SK-N-SH (cell line): ENCODE measurements at regions not wholly inside any gene's neighbourhood (a gene's known extent, or its start where the extent isn't known, plus 50 kb on each side); places are given as distances from the start of the nearest gene placed in this dataset.

Experiments
- CTCF ChIA-PET: fragments of 300-600, 350-600 bp; formaldehyde crosslinking; extraction: SDS; loops from one replicate; lab custom pipeline; 2021; lab: Yijun Ruan, JAX
- POLR2A ChIA-PET: fragments of 350-600 bp; sonication (Branson Sonifier 250); formaldehyde crosslinking; extraction: SDS; loops from one replicate; lab custom pipeline; 2020; ENCODE audit warnings: antibody characterized with exemption, inconsistent platforms; lab: Yijun Ruan, JAX
- DNase-seq: peaks from one replicate; pipeline ENCODE4 v3.0.0; 2012
- H2AFZ ChIP-seq: fragments of 200-600 bp; sonication (generic); 2 replicates; pipeline ENCODE4 v1.8.1; 2016; ENCODE audit warnings: antibody characterized with exemption, mild to moderate bottlenecking, low read depth
- H3F3A ChIP-seq: fragments of 200-600 bp; sonication (generic); replicated peaks from 2 replicates; pipeline ENCODE3; 2016; ENCODE audit warnings: antibody characterized with exemption, mild to moderate bottlenecking; ENCODE audit not compliant: insufficient read depth
- H3K27ac ChIP-seq, 2 experiments: fragments of 200-500 bp in 1 of 2; fragments of 200-600 bp in 1 of 2; sonication (Bioruptor generic) in 1 of 2; sonication (generic), shearing (Covaris generic) in 1 of 2; 2 replicates each; pipeline versions ENCODE4 v1.5.1 to v1.6.1; 2014 to 2016; ENCODE audit warnings: low read depth in 2 of 2, inconsistent platforms in 1 of 2, low read length in 1 of 2, mild to moderate bottlenecking in 1 of 2, mixed read lengths in 1 of 2
- H3K27me3 ChIP-seq: fragments of 200-600 bp; sonication (generic), shearing (Covaris generic); 2 replicates; pipeline ENCODE4 v1.6.1; 2016; ENCODE audit warnings: mixed run types; ENCODE audit not compliant: insufficient read depth
- H3K36me3 ChIP-seq, 2 experiments: fragments of 200-500 bp in 1 of 2; fragments of 200-600 bp in 1 of 2; sonication (Bioruptor generic) in 1 of 2; sonication (generic) in 1 of 2; replicated peaks in 1 of 2; 2 replicates each; pipeline versions ENCODE3 to v1.5.1; 2014 to 2016; ENCODE audit warnings: low read length in 1 of 2, mild to moderate bottlenecking in 1 of 2; ENCODE audit not compliant: insufficient read depth in 2 of 2, control insufficient read depth in 1 of 2
- H3K4me1 ChIP-seq, 2 experiments: fragments of 200-500 bp in 1 of 2; fragments of 200-600 bp in 1 of 2; sonication (Bioruptor generic) in 1 of 2; sonication (generic), shearing (Covaris generic) in 1 of 2; 2 replicates each; pipeline versions ENCODE4 v1.5.1 to v1.6.1; 2014 to 2016; ENCODE audit warnings: low read depth in 1 of 2, low read length in 1 of 2, mixed run types in 1 of 2; ENCODE audit not compliant: insufficient read depth in 2 of 2, control insufficient read depth in 1 of 2
- H3K4me2 ChIP-seq: fragments of 200-600 bp; sonication (generic), shearing (Covaris generic); 2 replicates; pipeline ENCODE4 v1.6.1; 2017; ENCODE audit warnings: mixed run types
- H3K4me3 ChIP-seq, 2 experiments: fragments of 200-500 bp in 1 of 2; fragments of 200-600 bp in 1 of 2; sonication (Bioruptor generic) in 1 of 2; sonication (generic), shearing (Covaris generic) in 1 of 2; 2 replicates each; pipeline versions ENCODE4 v1.5.1 to v1.8.1; 2014 to 2016; ENCODE audit warnings: low read depth in 2 of 2, inconsistent platforms in 1 of 2, low read length in 1 of 2, mild to moderate bottlenecking in 1 of 2, mixed read lengths in 1 of 2, moderate library complexity in 1 of 2
- H3K79me2 ChIP-seq: fragments of 200-600 bp; sonication (generic); 2 replicates; pipeline ENCODE4 v1.8.1; 2017; ENCODE audit warnings: mild to moderate bottlenecking; ENCODE audit not compliant: insufficient read depth
- H3K9ac ChIP-seq: fragments of 200-600 bp; sonication (generic); 2 replicates; pipeline ENCODE4 v1.6.1; 2017; ENCODE audit warnings: mixed run types
- H3K9me2 ChIP-seq: fragments of 200-600 bp; sonication (generic); 2 replicates; pipeline ENCODE4 v1.6.1; 2017; ENCODE audit warnings: mixed run types
- H3K9me3 ChIP-seq: fragments of 200-600 bp; sonication (generic); 2 replicates; pipeline ENCODE4 v1.6.1; 2017; ENCODE audit warnings: mixed run types, mild to moderate bottlenecking, moderate library complexity
- H4K20me1 ChIP-seq: fragments of 200-600 bp; sonication (generic); 2 replicates; pipeline ENCODE4 v1.6.1; 2017; ENCODE audit warnings: mild to moderate bottlenecking, mixed run types; ENCODE audit not compliant: insufficient read depth
- CHD2 ChIP-seq: fragments of 150-350 bp; IDR thresholded peaks from 2 replicates; pipeline ENCODE4 v1.6.1; 2018; ENCODE audit warnings: low read length; ENCODE audit not compliant: partially characterized antibody
- CTCF ChIP-seq: fragments of 200-600 bp; sonication (generic); IDR thresholded peaks from 2 replicates; pipeline ENCODE4 v1.6.1; 2017; ENCODE audit warnings: antibody characterized with exemption, mild to moderate bottlenecking, moderate library complexity
- EZH2phosphoT487 ChIP-seq: fragments of 200-600 bp; sonication (generic); IDR thresholded peaks from 2 replicates; pipeline ENCODE4 v1.6.1; 2017; ENCODE audit warnings: low read depth, mixed run types, mild to moderate bottlenecking, antibody characterized with exemption, moderate library complexity, borderline replicate concordance
- FOSL2 ChIP-seq: IDR thresholded peaks from 2 replicates; pipeline ENCODE4 v1.4.0; 2012; ENCODE audit warnings: low read depth, mild to moderate bottlenecking, moderate library complexity, borderline replicate concordance
- FOXJ3 ChIP-seq: sonication (generic); formaldehyde crosslinking; IDR thresholded peaks from 2 replicates; pipeline ENCODE4 v1.5.1; 2020; ENCODE audit warnings: mild to moderate bottlenecking, missing genetic modification reagents
- FOXM1 ChIP-seq: IDR thresholded peaks from 2 replicates; pipeline ENCODE4 v1.4.0; 2012; ENCODE audit warnings: low read depth, mild to moderate bottlenecking
- GATA2 ChIP-seq: sonication (generic); formaldehyde crosslinking; IDR thresholded peaks from 2 replicates; pipeline ENCODE4 v1.5.0; 2020; ENCODE audit warnings: mild to moderate bottlenecking, missing genetic modification reagents
- IRF3 ChIP-seq: fragments of 150-350 bp; IDR thresholded peaks from 2 replicates; pipeline ENCODE4 v1.6.1; 2016; ENCODE audit warnings: mild to moderate bottlenecking, low read depth, low read length
- JUND ChIP-seq: IDR thresholded peaks from 2 replicates; pipeline ENCODE4 v1.4.0; 2012
- MEF2A ChIP-seq: IDR thresholded peaks from 2 replicates; pipeline ENCODE4 v1.4.0; 2012; ENCODE audit warnings: low read depth, borderline replicate concordance
- MXI1 ChIP-seq: IDR thresholded peaks from 2 replicates; pipeline ENCODE4 v1.6.1; 2012; ENCODE audit warnings: mild to moderate bottlenecking, low read depth, low read length, improper control_type of control experiment
- NFIC ChIP-seq: IDR thresholded peaks from 2 replicates; pipeline ENCODE4 v1.4.0; 2012; ENCODE audit warnings: borderline replicate concordance
- NRF1 ChIP-seq: IDR thresholded peaks from 2 replicates; pipeline ENCODE4 v1.6.1; 2012; ENCODE audit warnings: low read depth, mild to moderate bottlenecking, low read length
- PBX3 ChIP-seq: IDR thresholded peaks from 2 replicates; pipeline ENCODE4; 2012
- RAD21 ChIP-seq: IDR thresholded peaks from 2 replicates; pipeline ENCODE4 v1.6.1; 2012; ENCODE audit warnings: mild to moderate bottlenecking, low read length
- RCOR1 ChIP-seq: fragments of 150-350 bp; IDR thresholded peaks from 2 replicates; pipeline ENCODE4 v1.6.1; 2017; ENCODE audit warnings: antibody characterized with exemption, low read length
- REST ChIP-seq: IDR thresholded peaks from 2 replicates; pipeline ENCODE4 v1.6.1; 2012; ENCODE audit warnings: mild to moderate bottlenecking, low read depth, low read length, moderate library complexity
- RFX5 ChIP-seq: IDR thresholded peaks from 2 replicates; pipeline ENCODE4 v1.6.1; 2012; ENCODE audit warnings: mild to moderate bottlenecking, improper control_type of control experiment, low read length
- RXRA ChIP-seq: IDR thresholded peaks from 2 replicates; pipeline ENCODE4 v1.4.0; 2012; ENCODE audit warnings: low read depth, mild to moderate bottlenecking, borderline replicate concordance
- SIN3A ChIP-seq: IDR thresholded peaks from 2 replicates; pipeline ENCODE4 v1.6.1; 2012; ENCODE audit warnings: low read depth, mild to moderate bottlenecking, low read length, moderate library complexity, borderline replicate concordance
- SMC3 ChIP-seq: IDR thresholded peaks from 2 replicates; pipeline ENCODE4 v1.6.1; 2012; ENCODE audit warnings: low read depth, low read length, improper control_type of control experiment
- TCF12 ChIP-seq: IDR thresholded peaks from 2 replicates; pipeline ENCODE4 v1.4.0; 2012
- TEAD4 ChIP-seq: IDR thresholded peaks from 2 replicates; pipeline ENCODE4 v1.4.0; 2012; ENCODE audit warnings: mild to moderate bottlenecking, borderline replicate concordance; ENCODE audit not compliant: insufficient read depth
- YY1 ChIP-seq: IDR thresholded peaks from 2 replicates; pipeline ENCODE4 v1.4.0; 2012; ENCODE audit warnings: low read depth, mild to moderate bottlenecking
- TF ChIP-seq, protein P1 (sequence below): IDR thresholded peaks from 2 replicates; pipeline ENCODE4 v1.4.0; 2012; ENCODE audit warnings: low read depth

GRCh38 chrX:46446727-46447378 lies 98.4 kb downstream of the ZNF674 start (continued):
- TF ChIP-seq IRF3 = no peak
- TF ChIP-seq, protein P1, sequence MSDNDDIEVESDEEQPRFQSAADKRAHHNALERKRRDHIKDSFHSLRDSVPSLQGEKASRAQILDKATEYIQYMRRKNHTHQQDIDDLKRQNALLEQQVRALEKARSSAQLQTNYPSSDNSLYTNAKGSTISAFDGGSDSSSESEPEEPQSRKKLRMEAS = peak; percentile 77
- no peak; the same call in 1 of the 2 replicates for TF ChIP-seq RCOR1
- peak; percentile 78 for TF ChIP-seq NRF1
- TF ChIP-seq CHD2 = peak; percentile 69
- TF ChIP-seq NFIC = no peak
- no peak for TF ChIP-seq CTCF
- peak; percentile 96 for TF ChIP-seq YY1
- no peak for TF ChIP-seq RFX5
- no peak for TF ChIP-seq RAD21
- no peak for TF ChIP-seq FOXM1
- TF ChIP-seq TEAD4 = no peak
- TF ChIP-seq GATA2 (CRISPR knock-in tag) = no peak
- no peak for TF ChIP-seq JUND
- no peak for TF ChIP-seq FOSL2
- TF ChIP-seq SMC3 = no peak

DNA sequence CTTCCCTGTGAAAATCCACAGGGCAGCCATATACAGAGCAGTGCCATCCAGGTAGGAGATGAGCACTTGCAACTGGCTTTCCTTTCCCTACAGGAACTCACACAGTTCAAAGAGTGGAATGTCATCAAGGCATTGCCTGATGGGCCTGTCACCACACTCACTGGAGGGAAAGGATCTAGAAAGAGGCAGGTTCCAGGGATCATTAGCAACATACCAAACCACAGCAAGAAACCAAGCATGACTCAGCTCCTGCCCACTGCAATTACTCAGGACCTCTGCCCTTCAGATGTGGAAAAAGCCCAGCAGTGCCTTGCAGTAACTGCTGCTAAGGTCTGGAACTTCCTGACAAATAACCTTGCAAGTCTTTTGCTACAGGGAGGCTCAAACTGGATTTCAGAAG lies 101.2 kb downstream of the ZNF674 start:
- Histone ChIP-seq H3K4me2 (peak overlapping the region; percentile 14; the same call in 1 of the 2 replicates), H3K4me3 (no peak overlapping the region), H3K36me3 (peaks cover 4 to 7% of the 10 kb centered on the region in 2 experiments), H3F3A (peaks cover 4% of the 10 kb centered on the region), H3K79me2 (peaks cover 16% of the 10 kb centered on the region), H3K9me3 (no peaks in the 10 kb centered on the region), H3K9ac (no peak overlapping the region), H3K27ac (peak overlapping the region in 1 of 2 experiments; percentile 43; a peak in 2 of 4 replicates), H3K4me1 (peaks cover 5 to 13% of the 10 kb centered on the region in 2 experiments; a peak in 2 of 4 replicates), H3K9me2 (no peaks in the 10 kb centered on the region), H3K27me3 (no peaks in the 10 kb centered on the region; the same call in 1 of the 2 replicates), H2AFZ (no peak overlapping the region; the same call in 1 of the 2 replicates), H4K20me1 (no peaks in the 10 kb centered on the region)
- ChIA-PET CTCF (interaction anchor here (1.5 kb wide), 1 partner anchor 35 kb away, joined by 4 read pairs; no protein-coding TSS in a partner anchor), POLR2A (no interaction called here)
- DNase-seq = no peak
- TF ChIP-seq RXRA (no peak), PBX3 (peak; percentile 77), JUND (peak; percentile 37; the same call in 1 of the 2 replicates), RAD21 (no peak), MXI1 (no peak), EZH2phosphoT487 (no peak), FOXM1 (no peak), SMC3 (no peak), FOXJ3 (CRISPR knock-in tag) (no peak), SIN3A (no peak), REST (no peak), RFX5 (no peak), MEF2A (no peak), TCF12 (peak; percentile 55; the same call in 1 of the 2 replicates), TEAD4 (no peak)
